G401.6 (cell line): ENCODE measurements at regions not wholly inside any gene's neighbourhood (a gene's known extent, or its start where the extent isn't known, plus 50 kb on each side); places are given as distances from the start of the nearest gene placed in this dataset.

ENCODE experiments used
- FAIRE-seq: peaks from 2 replicates; lab custom pipeline; 2012; peaks lifted over from hg19 to GRCh38; lab: Jason Lieb, UNC

GRCh38 chr4:184528051-184528450 is 53.7 kb upstream of the IRF2 start:
- FAIRE-seq = no peak

GRCh38 chr4:184526228-184526627 is 51.9 kb upstream of the IRF2 start:
- no peak for FAIRE-seq
